ENCODE measurements at regions not wholly inside any gene's neighbourhood (a gene's known extent, or its start where the extent isn't known, plus 50 kb on each side); places are given as distances from the start of the nearest gene placed in this dataset.
"Not testable (repeated sequence)": the region's sequence is repeated elsewhere in the genome, so short reads cannot be mapped to it uniquely, and the experiment has no call there.

DNA sequence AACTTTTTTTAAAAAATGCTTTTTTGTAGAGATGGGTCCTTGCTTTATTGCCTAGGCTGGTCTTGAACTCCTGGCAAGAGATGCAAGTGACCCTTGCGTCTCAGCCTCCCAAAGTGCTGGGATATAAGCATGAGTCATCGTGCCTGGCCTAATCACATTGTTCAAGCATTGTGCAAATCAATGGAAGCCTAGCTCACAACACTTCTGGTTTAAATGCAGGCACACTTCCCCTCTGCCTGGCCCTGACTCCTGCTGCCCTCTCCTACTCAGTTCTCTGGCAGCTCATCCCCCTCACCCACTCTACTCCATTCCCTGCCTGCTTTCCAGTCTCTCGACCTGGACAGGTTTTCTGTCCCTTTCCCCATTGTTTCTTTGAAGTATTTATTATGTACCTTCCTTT, 288.1 kb upstream of the PLGLB1 start:
- not testable (repeated sequence) for TF ChIP-seq ZNF296 (CRISPR knock-in tag; conservative IDR thresholded peaks at IDR 0.05); NR1H2 (CRISPR knock-in tag; IDR thresholded peaks at IDR 0.05; ENCODE audit: borderline replicate concordance, low read depth); TAF1 (CRISPR knock-in tag; IDR thresholded peaks at IDR 0.05)
